Bronchial epithelial cell (primary cell): ENCODE measurements at regions not wholly inside any gene's neighbourhood (a gene's known extent, or its start where the extent isn't known, plus 50 kb on each side); places are given as distances from the start of the nearest gene placed in this dataset.

Experiments
- DNase-seq: peaks from one replicate; pipeline ENCODE4 v3.0.0-alpha.2; 2010; ENCODE audit warnings: low read depth
- FAIRE-seq: peaks from 2 replicates; lab custom pipeline; 2011; peaks lifted over from hg19 to GRCh38; lab: Jason Lieb, UNC
- H3K27me3 ChIP-seq: 2 replicates; pipeline ENCODE4 v1.5.1; 2011; ENCODE audit warnings: low read length; ENCODE audit not compliant: control insufficient read depth, insufficient read depth
- H3K36me3 ChIP-seq: 2 replicates; pipeline ENCODE4 v1.5.1; 2011; ENCODE audit warnings: low read length; ENCODE audit not compliant: control insufficient read depth, insufficient read depth
- H3K4me3 ChIP-seq: 2 replicates; pipeline ENCODE4 v1.5.1; 2011; ENCODE audit warnings: mild to moderate bottlenecking, low read depth, low read length, control low read depth
- CTCF ChIP-seq: IDR thresholded peaks from 2 replicates; pipeline ENCODE4 v1.5.1; 2011; ENCODE audit warnings: mild to moderate bottlenecking, moderate library complexity, low read length, control low read depth, inconsistent platforms; ENCODE audit not compliant: insufficient read depth, severe bottlenecking

DNA sequence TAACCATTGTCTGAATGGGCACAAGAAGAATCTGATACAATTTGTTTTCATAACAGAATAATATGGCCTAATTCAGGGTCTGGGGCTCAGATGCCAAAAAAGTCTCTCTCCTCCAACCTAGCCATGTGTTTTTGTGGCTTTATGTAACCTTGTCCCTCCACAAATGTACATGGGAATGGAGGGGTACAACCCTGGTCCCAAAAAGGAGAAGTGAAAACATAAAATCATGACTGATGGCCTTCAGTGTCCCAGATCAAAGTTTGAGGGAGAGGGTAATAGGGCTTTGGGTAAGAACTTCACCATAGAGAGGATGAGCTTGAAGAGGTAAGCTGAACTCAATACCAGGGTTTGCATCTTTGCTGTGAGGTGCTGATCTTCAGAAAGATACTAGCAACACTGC is 136.3 kb upstream of the BACH2 start:
- FAIRE-seq, result no peak
- H3K4me3 ChIP-seq, result no peak overlapping the region

DNA sequence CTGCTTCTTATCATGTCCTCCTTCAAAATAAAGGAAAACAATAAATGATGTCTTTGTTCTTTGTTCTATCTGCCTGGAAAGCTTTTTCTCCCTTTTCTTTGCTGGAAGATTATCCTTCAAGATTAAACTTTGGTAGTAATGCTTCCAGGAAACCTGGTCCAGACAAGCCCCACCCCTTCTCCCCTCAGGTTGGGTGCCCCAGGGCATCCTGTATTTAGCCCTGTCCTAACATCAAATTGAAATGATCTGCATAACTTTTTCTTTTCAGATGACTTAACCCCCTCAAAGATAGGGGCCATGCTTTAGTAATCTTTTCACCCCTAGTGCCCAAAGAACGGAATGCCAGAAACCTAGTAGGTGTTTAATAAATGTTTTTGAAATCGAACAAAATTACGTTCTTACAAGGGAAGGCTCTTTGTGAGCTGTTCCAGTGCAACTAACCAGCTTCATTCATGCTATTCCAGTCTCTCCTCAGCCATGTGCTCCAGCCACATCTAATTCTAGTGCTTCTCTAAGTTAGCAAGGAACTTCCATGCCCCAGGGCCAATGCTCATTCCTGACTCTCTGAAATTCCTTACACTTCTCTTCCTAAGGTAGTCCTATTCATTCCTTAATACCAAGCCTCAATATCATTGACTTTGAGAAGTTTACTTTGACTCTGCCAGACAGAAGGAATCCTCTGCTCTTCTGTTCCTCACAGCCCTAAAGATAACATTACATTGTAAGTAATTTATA is 135.6 kb upstream of the BACH2 start:
- TF ChIP-seq CTCF, result no peak
- no peaks in the 10 kb centered on the region for H3K27me3 ChIP-seq
- no peak for DNase-seq
- no peaks in the 10 kb centered on the region for H3K36me3 ChIP-seq
- no peak overlapping the region for H3K4me3 ChIP-seq
- FAIRE-seq, result no peak

More for the DNA sequence above, 136.3 kb upstream of the BACH2 start:
- no peak for TF ChIP-seq CTCF
- no peak for DNase-seq
- Histone ChIP-seq H3K36me3 (no peaks in the 10 kb centered on the region), H3K27me3 (no peaks in the 10 kb centered on the region)

DNA sequence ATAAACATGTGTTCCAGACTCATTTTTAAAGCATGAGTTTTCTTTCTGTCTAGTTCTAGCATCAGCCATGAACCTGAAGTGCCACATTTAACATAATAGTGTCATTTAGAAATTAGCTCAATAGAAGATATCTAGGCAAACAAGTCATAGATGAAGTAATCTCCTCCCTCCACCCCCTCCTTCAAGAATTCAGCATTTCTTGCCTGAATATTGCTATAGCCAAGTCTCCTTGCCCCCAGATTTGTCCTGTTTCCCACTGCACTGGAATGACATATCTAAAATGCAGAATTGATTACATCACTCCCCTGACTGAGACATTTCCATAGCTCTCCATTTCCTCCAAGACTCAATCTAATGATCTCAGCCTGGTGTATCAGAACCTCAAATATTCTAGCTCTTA is 134.9 kb upstream of the BACH2 start:
- FAIRE-seq (no peak), DNase-seq (peak; percentile 37)
- Histone ChIP-seq H3K27me3 (no peaks in the 10 kb centered on the region), H3K4me3 (no peak overlapping the region), H3K36me3 (no peaks in the 10 kb centered on the region)
- no peak for TF ChIP-seq CTCF

- H3K4me3 ChIP-seq, result no peak overlapping the region
- DNase-seq (no peak), FAIRE-seq (no peak)
- no peaks in the 10 kb centered on the region for H3K27me3 ChIP-seq
- H3K36me3 ChIP-seq, result no peaks in the 10 kb centered on the region
- no peak for TF ChIP-seq CTCF
Measured at GRCh38 chr6:90429713-90430112, 133.1 kb upstream of the BACH2 start.

- no peak overlapping the region for H3K4me3 ChIP-seq
- no peak for TF ChIP-seq CTCF
- FAIRE-seq (no peak), DNase-seq (peak; percentile 89)
- H3K36me3 ChIP-seq, result no peaks in the 10 kb centered on the region
- no peaks in the 10 kb centered on the region for H3K27me3 ChIP-seq
Measured at GRCh38 chr6:90428514-90428913, 131.9 kb upstream of the BACH2 start.

DNA sequence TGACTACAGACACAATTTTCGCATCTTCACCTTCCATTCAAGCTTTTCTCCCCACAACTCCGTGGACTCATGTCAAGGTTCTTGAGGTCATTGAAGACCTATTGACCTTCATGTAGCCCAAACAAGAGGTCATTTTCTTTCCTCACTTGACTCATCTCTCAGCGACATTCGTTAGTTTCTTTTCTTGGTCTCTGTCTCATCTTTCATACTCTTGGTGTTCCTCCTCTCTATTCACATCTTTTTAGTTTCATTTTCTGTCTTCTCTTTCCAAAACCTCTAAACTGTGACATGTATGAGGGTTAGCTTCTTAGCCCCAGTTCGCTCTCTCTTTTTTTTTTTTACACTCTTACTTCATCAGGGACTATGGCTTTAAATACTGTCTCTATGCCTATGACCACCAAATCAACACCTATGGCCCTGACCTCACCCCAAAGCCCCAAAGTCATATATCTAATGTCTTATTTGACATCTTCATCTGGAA is 128.6 kb upstream of the BACH2 start:
- TF ChIP-seq CTCF, result no peak
- DNase-seq (no peak), FAIRE-seq (no peak)
- Histone ChIP-seq H3K4me3 (no peak overlapping the region), H3K27me3 (no peaks in the 10 kb centered on the region), H3K36me3 (no peaks in the 10 kb centered on the region)
